Fibroblast of mammary gland (primary cell): ENCODE measurements at regions not wholly inside any gene's neighbourhood (a gene's known extent, or its start where the extent isn't known, plus 50 kb on each side); places are given as distances from the start of the nearest gene placed in this dataset.
"Not testable (repeated sequence)": the region's sequence is repeated elsewhere in the genome, so short reads cannot be mapped to it uniquely, and the experiment has no call there.

ENCODE experiments used
- DNase-seq: peaks from one replicate; pipeline ENCODE4 v3.0.0-alpha.2; 2010; ENCODE audit warnings: low read depth
- H3K4me3 ChIP-seq: 2 replicates; pipeline ENCODE4 v1.5.1; 2011; ENCODE audit warnings: low read depth, mild to moderate bottlenecking, low read length, moderate library complexity; ENCODE audit not compliant: control insufficient read depth
- CTCF ChIP-seq: conservative IDR thresholded peaks from 2 replicates; pipeline ENCODE4 v1.5.1; 2011; ENCODE audit warnings: low read depth, low read length, inconsistent platforms; ENCODE audit not compliant: control insufficient read depth, insufficient read depth

- TF ChIP-seq CTCF: no peak
- no peak overlapping the region for H3K4me3 ChIP-seq
- DNase-seq: no peak
Measured at GRCh38 chr1:114258074-114258473, 104.4 kb upstream of the SYT6 start.

- TF ChIP-seq CTCF: no peak
Measured at GRCh38 chr1:114257554-114257953, 103.9 kb upstream of the SYT6 start.

GRCh38 chr1:114253900-114254299, 100.2 kb upstream of the SYT6 start:
- H3K4me3 ChIP-seq: no peak overlapping the region
- TF ChIP-seq CTCF: no peak
- no peak for DNase-seq

More at GRCh38 chr1:114257554-114257953, 103.9 kb upstream of the SYT6 start:
- H3K4me3 ChIP-seq: no peak overlapping the region
- no peak for DNase-seq

GRCh38 chr1:114251573-114251939, 97.9 kb upstream of the SYT6 start:
- no peak for DNase-seq
- no peak for TF ChIP-seq CTCF
- H3K4me3 ChIP-seq: no peak overlapping the region

- no peak for TF ChIP-seq CTCF
- no peak overlapping the region for H3K4me3 ChIP-seq
- no peak for DNase-seq
Measured at GRCh38 chr1:114250683-114251572, 97.3 kb upstream of the SYT6 start.

GRCh38 chr1:114249691-114250090, 96.0 kb upstream of the SYT6 start:
- H3K4me3 ChIP-seq: no peak overlapping the region
- no peak for TF ChIP-seq CTCF
- no peak for DNase-seq

GRCh38 chr1:114248162-114248561, 94.5 kb upstream of the SYT6 start:
- no peak for TF ChIP-seq CTCF
- no peak for DNase-seq
- H3K4me3 ChIP-seq: no peak overlapping the region

- DNase-seq, H3K4me3 ChIP-seq: not testable (repeated sequence)
Measured at GRCh38 chr1:114242531-114243210, 89.0 kb upstream of the SYT6 start.
